Erythroblast (primary cell): ENCODE measurements at regions not wholly inside any gene's neighbourhood (a gene's known extent, or its start where the extent isn't known, plus 50 kb on each side); places are given as distances from the start of the nearest gene placed in this dataset.

ENCODE experiments used
- GATA1 ChIP-seq: IDR thresholded peaks from 2 replicates; pipeline ENCODE4 v1.6.1; 2011; ENCODE audit warnings: low read depth, mild to moderate bottlenecking, control low read depth, low read length, moderate library complexity
- POLR2A ChIP-seq: IDR thresholded peaks from 2 replicates; pipeline ENCODE4 v1.6.1; 2011; ENCODE audit warnings: mild to moderate bottlenecking, low read length

GRCh38 chrX:147602176-147602696 is 309.5 kb upstream of the FMR1 start:
- no peak for TF ChIP-seq POLR2A
- no peak for TF ChIP-seq GATA1
